NCI-H2196 (cell line): ENCODE measurements at regions not wholly inside any gene's neighbourhood (a gene's known extent, or its start where the extent isn't known, plus 50 kb on each side); places are given as distances from the start of the nearest gene placed in this dataset.

Experiments
- DNase-seq: peaks from one replicate; lab custom pipeline; 2025; ENCODE audit not compliant: unreplicated experiment; lab: John Stamatoyannopoulos, UW

GRCh38 chr2:8577573-8577972 lies 104.3 kb upstream of the ID2 start:
- no peak for DNase-seq

GRCh38 chr2:8578335-8579244 lies 103.3 kb upstream of the ID2 start:
- no peak for DNase-seq

GRCh38 chr2:8579485-8580085 lies 102.3 kb upstream of the ID2 start:
- DNase-seq, result no peak

GRCh38 chr2:8580316-8581233 lies 101.3 kb upstream of the ID2 start:
- DNase-seq, result no peak

- peak; percentile 77 for DNase-seq
Observed at GRCh38 chr2:8581234-8581561, 100.7 kb upstream of the ID2 start.

GRCh38 chr2:8581601-8582041 lies 100.2 kb upstream of the ID2 start:
- DNase-seq, result no peak

GRCh38 chr2:8582191-8582590 lies 99.7 kb upstream of the ID2 start:
- no peak for DNase-seq

- no peak for DNase-seq
Observed at GRCh38 chr2:8582651-8583399, 99.0 kb upstream of the ID2 start.

GRCh38 chr2:8583400-8584173 lies 98.3 kb upstream of the ID2 start:
- peak; percentile 96 for DNase-seq

GRCh38 chr2:8584174-8585066 lies 97.4 kb upstream of the ID2 start:
- no peak for DNase-seq

GRCh38 chr2:8586457-8587051 lies 95.3 kb upstream of the ID2 start:
- DNase-seq, result no peak

- DNase-seq, result no peak
Observed at GRCh38 chr2:8587251-8587791, 94.5 kb upstream of the ID2 start.

GRCh38 chr2:8587920-8588830 lies 93.7 kb upstream of the ID2 start:
- no peak for DNase-seq

GRCh38 chr2:8588831-8589191 lies 93.0 kb upstream of the ID2 start:
- DNase-seq, result no peak

- DNase-seq, result no peak
Observed at GRCh38 chr2:8589721-8590120, 92.1 kb upstream of the ID2 start.

GRCh38 chr2:8590938-8591337 lies 90.9 kb upstream of the ID2 start:
- no peak for DNase-seq

- DNase-seq, result no peak
Observed at GRCh38 chr2:8592736-8593135, 89.1 kb upstream of the ID2 start.
